K562 (cell line): ENCODE measurements at regions not wholly inside any gene's neighbourhood (a gene's known extent, or its start where the extent isn't known, plus 50 kb on each side); places are given as distances from the start of the nearest gene placed in this dataset.
A peak's percentile ranks its signal among the peaks of the same experiment; 100 is the strongest.

ENCODE experiments used
- C11orf30 ChIP-seq: fragments of 450-650 bp; IDR thresholded peaks from 2 replicates; pipeline ENCODE4 v1.6.1; 2016; ENCODE audit warnings: low read depth, mild to moderate bottlenecking
- CCNT2 ChIP-seq: IDR thresholded peaks from 2 replicates; pipeline ENCODE4 v1.6.1; 2011; ENCODE audit warnings: borderline replicate concordance, low read depth, mild to moderate bottlenecking, moderate library complexity, mixed read lengths, low read length; ENCODE audit not compliant: insufficient read length; ENCODE audit errors: extremely low read depth
- CREM ChIP-seq: IDR thresholded peaks from 2 replicates; pipeline ENCODE4 v1.6.1; 2014; ENCODE audit warnings: antibody characterized with exemption, low read depth
- KLF1 ChIP-seq: fragments of 450-650 bp; IDR thresholded peaks from 2 replicates; pipeline ENCODE4 v1.6.1; 2016; ENCODE audit warnings: missing genetic modification characterization, missing compliant biosample characterization
- KLF6 ChIP-seq: fragments of 250-450 bp; sonication (Bioruptor Pico); IDR thresholded peaks from 2 replicates; pipeline ENCODE4 v1.4.0; 2020; ENCODE audit warnings: mild to moderate bottlenecking, moderate library complexity, borderline replicate concordance
- MCM7 ChIP-seq, 2 experiments: fragments of 450-650 bp; IDR thresholded peaks; 2 replicates each; pipeline ENCODE4 v1.6.1; 2016 to 2018
- NCOR1 ChIP-seq: fragments of 450-650 bp; IDR thresholded peaks from 2 replicates; pipeline ENCODE4 v1.6.1; 2016; ENCODE audit warnings: mild to moderate bottlenecking, moderate library complexity
- PML ChIP-seq: IDR thresholded peaks from 2 replicates; pipeline ENCODE4 v1.6.1; 2012; ENCODE audit warnings: low read length, inconsistent platforms
- RBM14 ChIP-seq: fragments of 200-400 bp; formaldehyde crosslinking; IDR thresholded peaks from 2 replicates; pipeline ENCODE4 v1.6.1; 2018; ENCODE audit warnings: low read depth, mild to moderate bottlenecking, low read length, moderate library complexity, borderline replicate concordance; ENCODE audit not compliant: insufficient read depth
- SPI1 ChIP-seq: IDR thresholded peaks from 2 replicates; pipeline ENCODE4 v1.6.1; 2011; ENCODE audit warnings: low read depth, low read length, control low read depth, borderline replicate concordance
- STAT5A ChIP-seq: IDR thresholded peaks from 2 replicates; pipeline ENCODE4 v1.6.1; 2012; ENCODE audit warnings: low read length, inconsistent platforms, borderline replicate concordance
- TAL1 ChIP-seq: fragments of 450-650 bp; IDR thresholded peaks from 2 replicates; pipeline ENCODE4 v1.6.1; 2016; ENCODE audit warnings: mild to moderate bottlenecking
- TEAD1 ChIP-seq, 2 experiments: fragments of 450-650 bp in 1 of 2; sonication (generic) in 1 of 2; formaldehyde crosslinking; IDR thresholded peaks; 2 replicates each; pipeline versions ENCODE4 v1.4.0 to v1.8.0; 2020 to 2022; ENCODE audit warnings: mild to moderate bottlenecking in 2 of 2, missing genetic modification reagents in 1 of 2
- ZNF134 ChIP-seq: fragments of 250-450 bp; sonication (Bioruptor Pico); conservative IDR thresholded peaks from 2 replicates; pipeline ENCODE4 v1.4.0; 2020
- ZNF589 ChIP-seq: fragments of 200-800 bp; sonication (Bioruptor generic); IDR thresholded peaks from 2 replicates; pipeline ENCODE4 v1.6.1; 2016; ENCODE audit warnings: low read depth, missing genetic modification characterization, missing compliant biosample characterization
- TF ChIP-seq, protein P1 (sequence below), 2 experiments: fragments of 150-350 bp in 1 of 2; IDR thresholded peaks; 2 replicates each; pipeline ENCODE4 v1.6.1; 2012 to 2016; ENCODE audit warnings: low read depth in 2 of 2, low read length in 2 of 2, mild to moderate bottlenecking in 1 of 2, moderate library complexity in 1 of 2

DNA sequence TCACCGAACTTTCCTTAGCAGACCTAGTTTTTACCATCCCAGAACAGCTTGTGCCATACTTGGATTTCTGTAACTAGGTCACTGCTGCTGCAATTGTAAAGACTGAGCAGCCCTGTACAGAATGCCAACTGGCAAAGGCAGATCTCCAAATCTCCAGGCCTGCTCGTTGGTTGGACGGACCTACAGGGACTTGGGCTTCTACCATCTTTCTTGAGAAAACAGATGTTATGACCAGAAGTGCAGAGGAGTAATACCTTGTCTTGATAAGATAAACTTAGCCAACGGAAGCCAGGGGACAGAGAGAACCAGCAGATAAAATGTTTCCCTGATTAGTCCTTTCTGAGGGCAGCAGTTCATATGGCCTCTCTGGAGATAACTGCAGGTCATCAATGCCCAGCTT is 304.1 kb downstream of the RFPL4B start (continued):
- TF ChIP-seq, protein P1, sequence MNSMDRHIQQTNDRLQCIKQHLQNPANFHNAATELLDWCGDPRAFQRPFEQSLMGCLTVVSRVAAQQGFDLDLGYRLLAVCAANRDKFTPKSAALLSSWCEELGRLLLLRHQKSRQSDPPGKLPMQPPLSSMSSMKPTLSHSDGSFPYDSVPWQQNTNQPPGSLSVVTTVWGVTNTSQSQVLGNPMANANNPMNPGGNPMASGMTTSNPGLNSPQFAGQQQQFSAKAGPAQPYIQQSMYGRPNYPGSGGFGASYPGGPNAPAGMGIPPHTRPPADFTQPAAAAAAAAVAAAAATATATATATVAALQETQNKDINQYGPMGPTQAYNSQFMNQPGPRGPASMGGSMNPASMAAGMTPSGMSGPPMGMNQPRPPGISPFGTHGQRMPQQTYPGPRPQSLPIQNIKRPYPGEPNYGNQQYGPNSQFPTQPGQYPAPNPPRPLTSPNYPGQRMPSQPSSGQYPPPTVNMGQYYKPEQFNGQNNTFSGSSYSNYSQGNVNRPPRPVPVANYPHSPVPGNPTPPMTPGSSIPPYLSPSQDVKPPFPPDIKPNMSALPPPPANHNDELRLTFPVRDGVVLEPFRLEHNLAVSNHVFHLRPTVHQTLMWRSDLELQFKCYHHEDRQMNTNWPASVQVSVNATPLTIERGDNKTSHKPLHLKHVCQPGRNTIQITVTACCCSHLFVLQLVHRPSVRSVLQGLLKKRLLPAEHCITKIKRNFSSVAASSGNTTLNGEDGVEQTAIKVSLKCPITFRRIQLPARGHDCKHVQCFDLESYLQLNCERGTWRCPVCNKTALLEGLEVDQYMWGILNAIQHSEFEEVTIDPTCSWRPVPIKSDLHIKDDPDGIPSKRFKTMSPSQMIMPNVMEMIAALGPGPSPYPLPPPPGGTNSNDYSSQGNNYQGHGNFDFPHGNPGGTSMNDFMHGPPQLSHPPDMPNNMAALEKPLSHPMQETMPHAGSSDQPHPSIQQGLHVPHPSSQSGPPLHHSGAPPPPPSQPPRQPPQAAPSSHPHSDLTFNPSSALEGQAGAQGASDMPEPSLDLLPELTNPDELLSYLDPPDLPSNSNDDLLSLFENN (IDR thresholded peaks at IDR 0.05; ENCODE audit: low read depth in 2 of 2, low read length in 2 of 2): 0 out of 4 replicates have a peak, but pooled peaks of 1 of the 2 experiments have one; percentile 36
- TF ChIP-seq RBM14 (no peak), NCOR1 (peak; percentile 83), C11orf30 (no peak), TAL1 (peak; percentile 82), STAT5A (peak; percentile 71; the same call in 1 of the 2 replicates), TEAD1 (CRISPR knock-in tag; IDR thresholded peaks at IDR 0.05) (peak in 1 of 2 experiments; percentile 29; a peak in 1 of 4 replicates), PML (peak; percentile 68), ZNF134 (CRISPR knock-in tag) (peak; percentile 68), ZNF589 (CRISPR knock-in tag) (0 out of 2 replicates have a peak, but pooled peaks have one; percentile 36), KLF6 (peak; percentile 21; the same call in 1 of the 2 replicates), CCNT2 (peak; percentile 80), SPI1 (no peak), MCM7 (IDR thresholded peaks at IDR 0.05) (no peak), CREM (peak; percentile 29; the same call in 1 of the 2 replicates), KLF1 (tag) (no peak)
- TF ChIP-seq, all 486 proteins: peak for 35
